ENCODE measurements at regions not wholly inside any gene's neighbourhood (a gene's known extent, or its start where the extent isn't known, plus 50 kb on each side); places are given as distances from the start of the nearest gene placed in this dataset.

DNA sequence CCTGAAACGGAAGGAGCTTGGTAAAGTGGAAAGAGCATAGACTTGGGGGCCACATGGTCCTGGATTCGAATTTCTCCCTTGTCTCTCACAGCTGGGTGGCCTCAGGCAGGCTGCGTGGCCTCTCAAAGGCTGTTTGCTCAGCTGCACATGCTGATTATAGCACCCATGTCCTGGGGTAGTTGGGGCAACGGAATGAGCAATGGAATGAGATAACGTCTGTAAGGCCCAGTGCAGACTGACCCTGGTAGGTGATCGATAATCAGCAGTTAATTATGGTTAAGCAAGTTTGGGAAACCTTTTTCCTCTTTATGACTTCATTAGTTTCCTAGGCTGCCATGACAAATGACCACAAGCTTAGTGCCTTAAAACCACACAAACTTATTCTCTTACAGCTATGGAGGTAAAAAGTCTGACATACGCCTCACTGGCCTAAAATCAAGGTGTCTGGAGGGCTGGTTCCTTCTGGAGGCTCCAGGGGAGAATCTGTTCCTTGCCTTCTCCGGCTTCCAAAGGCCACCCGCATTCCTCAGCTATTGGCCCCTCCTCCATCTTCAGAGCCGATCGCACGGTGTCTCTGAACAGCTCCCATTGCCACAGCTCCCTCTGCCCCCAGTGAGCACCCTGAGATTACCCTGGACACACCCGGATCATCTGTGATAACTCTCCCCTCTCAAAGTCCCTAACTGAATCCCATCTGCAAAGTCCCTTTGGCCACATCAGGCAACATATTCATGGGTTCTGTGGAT, 294.9 kb upstream of the FOXF1 start:
- no peak overlapping the region for H3K27ac ChIP-seq (ENCODE audit: low read depth in 1 of 2, low read length in 2 of 2)
- no peaks in the 10 kb centered on the region for H3K4me1 ChIP-seq (ENCODE audit: control insufficient read depth in 1 of 2, insufficient read depth in 2 of 2, low read length in 2 of 2)
- ATAC-seq (ENCODE audit: low FRiP score) (no peak), DNase-seq (no peak)
- no peaks in the 10 kb centered on the region for H3K27me3 ChIP-seq (ENCODE audit: control insufficient read depth in 1 of 2, insufficient read depth in 2 of 2, low read length in 1 of 2)
- H3K9me3 ChIP-seq (ENCODE audit: control insufficient read depth, low read length): peaks cover 2% of the 10 kb centered on the region
- WGBS, 2 donors: 73 to 79% methylated on average over 13 of the region's 13 CpGs
- H3K4me3 ChIP-seq (ENCODE audit: low read length in 2 of 2): no peak overlapping the region
- intact Hi-C loops (cut with DNase I): no loop called here
- H3K36me3 ChIP-seq (ENCODE audit: control insufficient read depth in 1 of 2, insufficient read depth in 2 of 2, low read length in 1 of 2): no peaks in the 10 kb centered on the region

DNA sequence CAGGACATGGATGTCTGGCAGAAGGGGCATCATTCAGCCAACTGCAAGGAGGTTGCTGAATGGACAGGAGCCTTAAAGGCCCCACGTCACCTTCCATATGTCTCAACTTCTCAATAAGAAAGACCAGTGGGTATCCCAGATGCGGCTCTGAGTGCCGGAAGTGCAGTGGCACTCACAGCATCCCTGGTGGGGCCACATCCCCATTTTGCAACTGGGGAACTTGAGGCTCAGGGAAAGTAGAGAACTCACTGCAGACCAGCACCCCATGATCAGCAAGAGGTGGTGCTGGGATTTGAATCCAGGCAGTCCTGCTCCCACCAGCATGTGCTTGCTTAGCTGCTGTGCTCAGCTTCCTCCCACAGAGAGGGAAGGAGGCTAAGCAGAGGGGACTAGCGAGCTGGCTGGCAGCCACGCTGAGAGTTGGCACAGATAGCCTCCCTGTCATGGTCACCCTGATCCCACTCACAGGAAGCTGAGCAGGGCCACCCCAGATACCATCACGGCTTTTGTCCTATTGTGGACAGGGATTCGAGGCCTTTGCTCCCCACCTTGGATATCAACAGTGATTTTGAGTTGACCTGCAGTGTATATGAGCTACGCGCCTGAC, 294.2 kb upstream of the FOXF1 start:
- Histone ChIP-seq H3K4me3 (ENCODE audit: low read length in 2 of 2) (no peak overlapping the region), H3K9me3 (ENCODE audit: control insufficient read depth, low read length) (peaks cover 2% of the 10 kb centered on the region), H3K27me3 (ENCODE audit: control insufficient read depth in 1 of 2, insufficient read depth in 2 of 2, low read length in 1 of 2) (no peaks in the 10 kb centered on the region), H3K36me3 (ENCODE audit: control insufficient read depth in 1 of 2, insufficient read depth in 2 of 2, low read length in 1 of 2) (no peaks in the 10 kb centered on the region), H3K4me1 (ENCODE audit: control insufficient read depth in 1 of 2, insufficient read depth in 2 of 2, low read length in 2 of 2) (no peaks in the 10 kb centered on the region), H3K27ac (ENCODE audit: low read depth in 1 of 2, low read length in 2 of 2) (no peak overlapping the region)
- DNase-seq (no peak), ATAC-seq (ENCODE audit: low FRiP score) (no peak)
- WGBS, 2 donors: 69 to 75% methylated on average over 9 of the region's 9 CpGs
- intact Hi-C loops (cut with DNase I): no loop called here

- DNase-seq (no peak), ATAC-seq (ENCODE audit: low FRiP score) (no peak)
- WGBS, 2 donors: 72 to 82% methylated on average over 9 of the region's 9 CpGs
- intact Hi-C loops (cut with DNase I): no loop called here
- H3K9me3 ChIP-seq (ENCODE audit: control insufficient read depth, low read length): peaks cover 2% of the 10 kb centered on the region
- H3K36me3 ChIP-seq (ENCODE audit: control insufficient read depth in 1 of 2, insufficient read depth in 2 of 2, low read length in 1 of 2): no peaks in the 10 kb centered on the region
- H3K4me3 ChIP-seq (ENCODE audit: low read length in 2 of 2): no peak overlapping the region
- no peaks in the 10 kb centered on the region for H3K4me1 ChIP-seq (ENCODE audit: control insufficient read depth in 1 of 2, insufficient read depth in 2 of 2, low read length in 2 of 2)
- no peaks in the 10 kb centered on the region for H3K27me3 ChIP-seq (ENCODE audit: control insufficient read depth in 1 of 2, insufficient read depth in 2 of 2, low read length in 1 of 2)
- H3K27ac ChIP-seq (ENCODE audit: low read depth in 1 of 2, low read length in 2 of 2): no peak overlapping the region
Observed at GRCh38 chr16:86216591-86216990, 293.7 kb upstream of the FOXF1 start.

GRCh38 chr16:86217001-86217890, 293.1 kb upstream of the FOXF1 start:
- no peaks in the 10 kb centered on the region for H3K9me3 ChIP-seq (ENCODE audit: control insufficient read depth, low read length)
- no peaks in the 10 kb centered on the region for H3K27me3 ChIP-seq (ENCODE audit: control insufficient read depth in 1 of 2, insufficient read depth in 2 of 2, low read length in 1 of 2)
- H3K36me3 ChIP-seq (ENCODE audit: control insufficient read depth in 1 of 2, insufficient read depth in 2 of 2, low read length in 1 of 2): no peaks in the 10 kb centered on the region
- H3K27ac ChIP-seq (ENCODE audit: low read depth in 1 of 2, low read length in 2 of 2): no peak overlapping the region
- intact Hi-C loops (cut with DNase I): no loop called here
- DNase-seq (no peak), ATAC-seq (ENCODE audit: low FRiP score) (no peak)
- 67 to 72% methylated on average over 25 to 27 of the region's 27 CpGs for WGBS, 2 donors
- H3K4me1 ChIP-seq (ENCODE audit: control insufficient read depth in 1 of 2, insufficient read depth in 2 of 2, low read length in 2 of 2): no peaks in the 10 kb centered on the region
- no peak overlapping the region for H3K4me3 ChIP-seq (ENCODE audit: low read length in 2 of 2)

DNA sequence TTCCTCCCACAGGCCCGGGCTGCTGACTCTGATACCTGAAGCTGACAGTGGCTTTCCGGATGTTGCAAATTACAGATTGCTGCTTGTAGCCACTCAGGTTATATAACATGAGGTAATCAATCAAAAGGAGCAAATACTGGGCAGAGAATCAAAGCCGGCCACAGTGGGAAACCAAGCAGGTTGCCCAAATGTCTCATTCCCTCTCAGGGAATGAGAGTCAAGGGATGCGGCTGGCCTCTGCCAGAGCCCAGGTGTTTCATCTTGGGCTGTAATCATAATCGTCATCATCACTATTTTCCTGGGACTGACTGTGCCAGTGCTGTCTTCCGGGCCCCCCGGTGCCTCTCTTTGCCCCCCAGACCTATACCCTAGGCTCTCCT, 292.4 kb upstream of the FOXF1 start:
- H3K4me3 ChIP-seq (ENCODE audit: low read length in 2 of 2): no peak overlapping the region
- intact Hi-C loops (cut with DNase I): no loop called here
- H3K27me3 ChIP-seq (ENCODE audit: control insufficient read depth in 1 of 2, insufficient read depth in 2 of 2, low read length in 1 of 2): no peaks in the 10 kb centered on the region
- ATAC-seq (ENCODE audit: low FRiP score) (no peak), DNase-seq (no peak)
- no peaks in the 10 kb centered on the region for H3K4me1 ChIP-seq (ENCODE audit: control insufficient read depth in 1 of 2, insufficient read depth in 2 of 2, low read length in 2 of 2)
- no peak overlapping the region for H3K27ac ChIP-seq (ENCODE audit: low read depth in 1 of 2, low read length in 2 of 2)
- H3K9me3 ChIP-seq (ENCODE audit: control insufficient read depth, low read length): no peaks in the 10 kb centered on the region
- no peaks in the 10 kb centered on the region for H3K36me3 ChIP-seq (ENCODE audit: control insufficient read depth in 1 of 2, insufficient read depth in 2 of 2, low read length in 1 of 2)
- WGBS, 2 donors: 68 to 76% methylated on average over 7 of the region's 7 CpGs

GRCh38 chr16:86218479-86219170, 291.7 kb upstream of the FOXF1 start:
- no peaks in the 10 kb centered on the region for H3K27me3 ChIP-seq (ENCODE audit: control insufficient read depth in 1 of 2, insufficient read depth in 2 of 2, low read length in 1 of 2)
- no peak for ATAC-seq (ENCODE audit: low FRiP score)
- no peaks in the 10 kb centered on the region for H3K9me3 ChIP-seq (ENCODE audit: control insufficient read depth, low read length)
- 64 to 71% methylated on average over 8 to 9 of the region's 9 CpGs for WGBS, 2 donors
- no peak overlapping the region for H3K4me3 ChIP-seq (ENCODE audit: low read length in 2 of 2)
- no peak overlapping the region for H3K27ac ChIP-seq (ENCODE audit: low read depth in 1 of 2, low read length in 2 of 2)
- DNase-seq: peak in 1 of 2 donors; percentile 33
- no peaks in the 10 kb centered on the region for H3K4me1 ChIP-seq (ENCODE audit: control insufficient read depth in 1 of 2, insufficient read depth in 2 of 2, low read length in 2 of 2)
- H3K36me3 ChIP-seq (ENCODE audit: control insufficient read depth in 1 of 2, insufficient read depth in 2 of 2, low read length in 1 of 2): no peaks in the 10 kb centered on the region
- intact Hi-C loops (cut with DNase I): no loop called here

- Histone ChIP-seq H3K27ac (ENCODE audit: low read depth in 1 of 2, low read length in 2 of 2) (no peak overlapping the region), H3K36me3 (ENCODE audit: control insufficient read depth in 1 of 2, insufficient read depth in 2 of 2, low read length in 1 of 2) (no peaks in the 10 kb centered on the region), H3K4me3 (ENCODE audit: low read length in 2 of 2) (no peak overlapping the region), H3K9me3 (ENCODE audit: control insufficient read depth, low read length) (no peaks in the 10 kb centered on the region), H3K4me1 (ENCODE audit: control insufficient read depth in 1 of 2, insufficient read depth in 2 of 2, low read length in 2 of 2) (no peaks in the 10 kb centered on the region), H3K27me3 (ENCODE audit: control insufficient read depth in 1 of 2, insufficient read depth in 2 of 2, low read length in 1 of 2) (no peaks in the 10 kb centered on the region)
- peak in 1 of 2 donors; percentile 43 for DNase-seq
- intact Hi-C loops (cut with DNase I): no loop called here
- peak; percentile 40 for ATAC-seq (ENCODE audit: low FRiP score)
- 24 to 30% methylated on average over 22 of the region's 22 CpGs for WGBS, 2 donors
Observed at GRCh38 chr16:86219655-86220445, 290.5 kb upstream of the FOXF1 start.

DNA sequence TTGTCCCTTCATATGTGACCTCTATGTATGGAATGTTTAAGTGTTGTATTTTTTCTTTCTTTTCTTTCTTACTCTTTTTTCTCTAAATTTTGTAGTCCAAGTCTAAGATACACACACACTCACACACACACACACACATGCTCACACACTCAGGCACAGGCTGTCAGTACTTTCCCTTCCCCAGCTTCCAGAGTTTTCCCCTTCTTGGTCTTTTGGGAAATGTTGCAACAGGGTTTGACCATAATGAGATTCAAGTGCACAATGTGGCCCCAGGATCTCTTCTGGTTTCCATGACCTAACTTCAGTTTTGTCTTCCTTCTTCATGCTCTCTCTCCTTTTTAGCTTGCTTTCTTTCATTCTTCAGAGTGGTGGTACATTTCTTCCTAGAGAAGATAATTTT, 289.8 kb upstream of the FOXF1 start:
- Histone ChIP-seq H3K4me3 (ENCODE audit: low read length in 2 of 2) (no peak overlapping the region), H3K27ac (ENCODE audit: low read depth in 1 of 2, low read length in 2 of 2) (no peak overlapping the region), H3K27me3 (ENCODE audit: control insufficient read depth in 1 of 2, insufficient read depth in 2 of 2, low read length in 1 of 2) (no peaks in the 10 kb centered on the region), H3K9me3 (ENCODE audit: control insufficient read depth, low read length) (no peaks in the 10 kb centered on the region), H3K36me3 (ENCODE audit: control insufficient read depth in 1 of 2, insufficient read depth in 2 of 2, low read length in 1 of 2) (no peaks in the 10 kb centered on the region), H3K4me1 (ENCODE audit: control insufficient read depth in 1 of 2, insufficient read depth in 2 of 2, low read length in 2 of 2) (no peaks in the 10 kb centered on the region)
- no peak for DNase-seq
- ATAC-seq (ENCODE audit: low FRiP score): no peak
- intact Hi-C loops (cut with DNase I): no loop called here
